ENCODE measurements at regions not wholly inside any gene's neighbourhood (a gene's known extent, or its start where the extent isn't known, plus 50 kb on each side); places are given as distances from the start of the nearest gene placed in this dataset.

DNA sequence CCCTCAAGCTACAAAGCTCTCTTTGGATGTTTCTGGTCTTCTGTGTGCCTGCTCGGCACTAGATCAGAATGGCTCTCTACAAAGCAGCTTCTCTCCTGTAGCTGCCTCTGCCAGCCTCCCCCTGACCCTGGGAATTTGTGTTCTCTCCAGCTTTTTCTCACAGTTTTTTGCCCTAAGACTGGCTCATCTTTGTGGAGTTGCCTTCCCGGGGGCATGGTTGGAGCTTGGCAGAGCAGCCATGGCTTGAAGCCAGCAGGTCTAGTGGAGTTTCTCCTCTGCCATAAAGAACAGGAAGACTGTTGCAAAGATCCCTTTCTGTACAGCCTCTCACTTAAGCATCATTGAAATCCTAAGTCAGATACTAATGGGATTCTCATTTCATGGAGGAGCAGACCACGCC lies 163.3 kb upstream of the MAMLD1 start (continued):
- TF ChIP-seq, protein P1, sequence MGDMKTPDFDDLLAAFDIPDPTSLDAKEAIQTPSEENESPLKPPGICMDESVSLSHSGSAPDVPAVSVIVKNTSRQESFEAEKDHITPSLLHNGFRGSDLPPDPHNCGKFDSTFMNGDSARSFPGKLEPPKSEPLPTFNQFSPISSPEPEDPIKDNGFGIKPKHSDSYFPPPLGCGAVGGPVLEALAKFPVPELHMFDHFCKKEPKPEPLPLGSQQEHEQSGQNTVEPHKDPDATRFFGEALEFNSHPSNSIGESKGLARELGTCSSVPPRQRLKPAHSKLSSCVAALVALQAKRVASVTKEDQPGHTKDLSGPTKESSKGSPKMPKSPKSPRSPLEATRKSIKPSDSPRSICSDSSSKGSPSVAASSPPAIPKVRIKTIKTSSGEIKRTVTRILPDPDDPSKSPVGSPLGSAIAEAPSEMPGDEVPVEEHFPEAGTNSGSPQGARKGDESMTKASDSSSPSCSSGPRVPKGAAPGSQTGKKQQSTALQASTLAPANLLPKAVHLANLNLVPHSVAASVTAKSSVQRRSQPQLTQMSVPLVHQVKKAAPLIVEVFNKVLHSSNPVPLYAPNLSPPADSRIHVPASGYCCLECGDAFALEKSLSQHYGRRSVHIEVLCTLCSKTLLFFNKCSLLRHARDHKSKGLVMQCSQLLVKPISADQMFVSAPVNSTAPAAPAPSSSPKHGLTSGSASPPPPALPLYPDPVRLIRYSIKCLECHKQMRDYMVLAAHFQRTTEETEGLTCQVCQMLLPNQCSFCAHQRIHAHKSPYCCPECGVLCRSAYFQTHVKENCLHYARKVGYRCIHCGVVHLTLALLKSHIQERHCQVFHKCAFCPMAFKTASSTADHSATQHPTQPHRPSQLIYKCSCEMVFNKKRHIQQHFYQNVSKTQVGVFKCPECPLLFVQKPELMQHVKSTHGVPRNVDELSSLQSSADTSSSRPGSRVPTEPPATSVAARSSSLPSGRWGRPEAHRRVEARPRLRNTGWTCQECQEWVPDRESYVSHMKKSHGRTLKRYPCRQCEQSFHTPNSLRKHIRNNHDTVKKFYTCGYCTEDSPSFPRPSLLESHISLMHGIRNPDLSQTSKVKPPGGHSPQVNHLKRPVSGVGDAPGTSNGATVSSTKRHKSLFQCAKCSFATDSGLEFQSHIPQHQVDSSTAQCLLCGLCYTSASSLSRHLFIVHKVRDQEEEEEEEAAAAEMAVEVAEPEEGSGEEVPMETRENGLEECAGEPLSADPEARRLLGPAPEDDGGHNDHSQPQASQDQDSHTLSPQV (IDR thresholded peaks at IDR 0.05), result no peak

DNA sequence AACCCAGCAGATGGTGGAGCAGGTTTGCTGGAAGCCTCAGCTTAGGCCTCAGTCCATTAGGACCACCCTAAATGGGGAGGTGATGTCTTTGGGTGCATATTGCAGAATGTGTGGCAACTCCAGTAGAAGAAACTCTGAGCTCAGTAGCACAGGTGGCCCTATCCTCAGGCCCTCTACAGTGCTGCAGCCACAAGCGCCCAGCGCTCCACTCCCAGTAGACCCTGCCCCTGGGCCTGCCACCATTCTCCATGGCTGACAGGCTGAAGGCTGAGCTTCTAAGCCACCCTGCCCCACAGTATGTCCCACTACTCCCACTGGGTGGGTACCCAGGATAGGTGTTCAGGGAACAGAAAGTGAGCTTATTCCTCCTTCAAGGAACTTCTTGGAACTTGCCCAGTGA lies 162.8 kb upstream of the MAMLD1 start:
- in situ Hi-C loops (cut with MboI), result no loop called here
- WGBS (ENCODE audit: insufficient coverage, low coverage, missing lambda C conversion rate), result 0% methylated on average over 2 of the region's 2 CpGs
- TF ChIP-seq, protein P2, sequence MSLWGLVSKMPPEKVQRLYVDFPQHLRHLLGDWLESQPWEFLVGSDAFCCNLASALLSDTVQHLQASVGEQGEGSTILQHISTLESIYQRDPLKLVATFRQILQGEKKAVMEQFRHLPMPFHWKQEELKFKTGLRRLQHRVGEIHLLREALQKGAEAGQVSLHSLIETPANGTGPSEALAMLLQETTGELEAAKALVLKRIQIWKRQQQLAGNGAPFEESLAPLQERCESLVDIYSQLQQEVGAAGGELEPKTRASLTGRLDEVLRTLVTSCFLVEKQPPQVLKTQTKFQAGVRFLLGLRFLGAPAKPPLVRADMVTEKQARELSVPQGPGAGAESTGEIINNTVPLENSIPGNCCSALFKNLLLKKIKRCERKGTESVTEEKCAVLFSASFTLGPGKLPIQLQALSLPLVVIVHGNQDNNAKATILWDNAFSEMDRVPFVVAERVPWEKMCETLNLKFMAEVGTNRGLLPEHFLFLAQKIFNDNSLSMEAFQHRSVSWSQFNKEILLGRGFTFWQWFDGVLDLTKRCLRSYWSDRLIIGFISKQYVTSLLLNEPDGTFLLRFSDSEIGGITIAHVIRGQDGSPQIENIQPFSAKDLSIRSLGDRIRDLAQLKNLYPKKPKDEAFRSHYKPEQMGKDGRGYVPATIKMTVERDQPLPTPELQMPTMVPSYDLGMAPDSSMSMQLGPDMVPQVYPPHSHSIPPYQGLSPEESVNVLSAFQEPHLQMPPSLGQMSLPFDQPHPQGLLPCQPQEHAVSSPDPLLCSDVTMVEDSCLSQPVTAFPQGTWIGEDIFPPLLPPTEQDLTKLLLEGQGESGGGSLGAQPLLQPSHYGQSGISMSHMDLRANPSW (CRISPR knock-in tag; IDR thresholded peaks at IDR 0.05), result no peak
- TF ChIP-seq, protein P3, sequence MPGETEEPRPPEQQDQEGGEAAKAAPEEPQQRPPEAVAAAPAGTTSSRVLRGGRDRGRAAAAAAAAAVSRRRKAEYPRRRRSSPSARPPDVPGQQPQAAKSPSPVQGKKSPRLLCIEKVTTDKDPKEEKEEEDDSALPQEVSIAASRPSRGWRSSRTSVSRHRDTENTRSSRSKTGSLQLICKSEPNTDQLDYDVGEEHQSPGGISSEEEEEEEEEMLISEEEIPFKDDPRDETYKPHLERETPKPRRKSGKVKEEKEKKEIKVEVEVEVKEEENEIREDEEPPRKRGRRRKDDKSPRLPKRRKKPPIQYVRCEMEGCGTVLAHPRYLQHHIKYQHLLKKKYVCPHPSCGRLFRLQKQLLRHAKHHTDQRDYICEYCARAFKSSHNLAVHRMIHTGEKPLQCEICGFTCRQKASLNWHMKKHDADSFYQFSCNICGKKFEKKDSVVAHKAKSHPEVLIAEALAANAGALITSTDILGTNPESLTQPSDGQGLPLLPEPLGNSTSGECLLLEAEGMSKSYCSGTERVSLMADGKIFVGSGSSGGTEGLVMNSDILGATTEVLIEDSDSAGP (CRISPR knock-in tag; IDR thresholded peaks at IDR 0.05), result no peak
- TF ChIP-seq, protein P4, sequence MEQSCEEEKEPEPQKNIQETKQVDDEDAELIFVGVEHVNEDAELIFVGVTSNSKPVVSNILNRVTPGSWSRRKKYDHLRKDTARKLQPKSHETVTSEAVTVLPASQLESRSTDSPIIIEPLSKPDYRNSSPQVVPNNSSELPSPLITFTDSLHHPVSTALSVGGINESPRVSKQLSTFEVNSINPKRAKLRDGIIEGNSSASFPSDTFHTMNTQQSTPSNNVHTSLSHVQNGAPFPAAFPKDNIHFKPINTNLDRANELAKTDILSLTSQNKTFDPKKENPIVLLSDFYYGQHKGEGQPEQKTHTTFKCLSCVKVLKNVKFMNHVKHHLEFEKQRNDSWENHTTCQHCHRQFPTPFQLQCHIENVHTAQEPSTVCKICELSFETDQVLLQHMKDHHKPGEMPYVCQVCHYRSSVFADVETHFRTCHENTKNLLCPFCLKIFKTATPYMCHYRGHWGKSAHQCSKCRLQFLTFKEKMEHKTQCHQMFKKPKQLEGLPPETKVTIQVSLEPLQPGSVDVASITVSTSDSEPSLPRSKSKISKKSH (CRISPR knock-in tag; IDR thresholded peaks at IDR 0.05), result no peak
- TF ChIP-seq SLC30A9 (CRISPR knock-in tag; IDR thresholded peaks at IDR 0.05) (no peak), STAT5B (CRISPR knock-in tag; IDR thresholded peaks at IDR 0.05) (no peak), PCBP2 (IDR thresholded peaks at IDR 0.05; ENCODE audit: low read depth, low read length, poor library complexity, severe bottlenecking) (no peak), ZNF165 (CRISPR knock-in tag; IDR thresholded peaks at IDR 0.05; ENCODE audit: borderline replicate concordance) (no peak)

More for the DNA sequence above, 162.8 kb upstream of the MAMLD1 start:
- ChIA-PET CTCF (ENCODE audit: low intra/inter-chr PET ratio) (no interaction called here), POLR2A (interaction anchor here (0.5 kb wide), 1 partner anchor 324 kb away, joined by 3 read pairs; no protein-coding TSS in a partner anchor)
- FAIRE-seq (no peak), DNase-seq (ENCODE audit: extremely low read depth in 1 of 4, low spot score in 3 of 4) (no peak), ATAC-seq (no peak)
- no peaks in the 10 kb centered on the region for H3K36me3 ChIP-seq (ENCODE audit: control insufficient read depth, insufficient read depth, low read length)
- H3K9me3 ChIP-seq (replicated peaks; ENCODE audit: control insufficient read depth, insufficient read depth, low read depth, low read length), result no peaks in the 10 kb centered on the region
- BruUV-seq (replicated peaks), result no TSS peak
- H3K4me1 ChIP-seq (replicated peaks in 1 of 2; ENCODE audit: control insufficient read depth in 2 of 2, insufficient read depth in 2 of 2, low read length in 2 of 2), result no peaks in the 10 kb centered on the region
- no peak overlapping the region for H2AFZ ChIP-seq (ENCODE audit: low read depth, low read length)
- H3K4me3 ChIP-seq, result no peak overlapping the region
- no peaks in the 10 kb centered on the region for H3K79me2 ChIP-seq (ENCODE audit: control insufficient read depth, insufficient read depth, low read length)
- no peaks in the 10 kb centered on the region for H3K9me1 ChIP-seq (ENCODE audit: control insufficient read depth, insufficient read depth, low read length)
- H3K4me2 ChIP-seq (ENCODE audit: insufficient read depth, low read length), result no peak overlapping the region
- H3K27me3 ChIP-seq (ENCODE audit: control insufficient read depth in 2 of 2, insufficient read depth in 2 of 2, low read length in 2 of 2), result no peaks in the 10 kb centered on the region; a peak in 2 of 5 replicates
- H3K27ac ChIP-seq (ENCODE audit: extremely low read depth, low read depth, low read length), result no peak overlapping the region
- intact Hi-C loops (cut with micrococcal nuclease), result loop anchor here (10.0 kb wide), 1 partner anchor 246 kb away; no protein-coding TSS in a partner anchor
- H3K9ac ChIP-seq (ENCODE audit: insufficient read depth in 1 of 2, low read depth in 2 of 2, low read length in 2 of 2), result no peak overlapping the region
- H4K20me1 ChIP-seq (replicated peaks; ENCODE audit: control insufficient read depth, insufficient read depth, low read length), result no peaks in the 10 kb centered on the region; the same call in 1 of the 2 replicates

Data from K562 (cell line).